ENCODE measurements at regions not wholly inside any gene's neighbourhood (a gene's known extent, or its start where the extent isn't known, plus 50 kb on each side); places are given as distances from the start of the nearest gene placed in this dataset.

DNA sequence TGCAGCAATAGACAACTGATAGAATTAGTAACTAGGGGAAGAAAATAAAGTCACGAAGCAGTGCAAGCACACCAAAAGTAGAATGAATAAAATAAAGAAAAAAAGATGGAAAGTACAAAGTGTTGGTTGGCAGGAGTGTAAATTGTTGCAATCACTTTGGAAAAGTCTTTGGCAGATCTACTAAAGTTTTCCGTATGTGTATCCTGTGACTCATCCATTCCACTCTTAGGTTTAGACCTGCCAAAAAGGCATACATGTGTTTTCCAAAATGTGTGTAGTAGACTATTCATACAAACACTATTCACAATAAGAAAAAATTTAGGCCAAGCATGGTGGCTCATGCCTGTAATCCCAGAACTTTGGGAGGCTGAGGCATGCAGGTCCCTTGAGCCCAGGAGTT, 282.1 kb upstream of the FSIP2 start (continued):
- TF ChIP-seq, protein P1, sequence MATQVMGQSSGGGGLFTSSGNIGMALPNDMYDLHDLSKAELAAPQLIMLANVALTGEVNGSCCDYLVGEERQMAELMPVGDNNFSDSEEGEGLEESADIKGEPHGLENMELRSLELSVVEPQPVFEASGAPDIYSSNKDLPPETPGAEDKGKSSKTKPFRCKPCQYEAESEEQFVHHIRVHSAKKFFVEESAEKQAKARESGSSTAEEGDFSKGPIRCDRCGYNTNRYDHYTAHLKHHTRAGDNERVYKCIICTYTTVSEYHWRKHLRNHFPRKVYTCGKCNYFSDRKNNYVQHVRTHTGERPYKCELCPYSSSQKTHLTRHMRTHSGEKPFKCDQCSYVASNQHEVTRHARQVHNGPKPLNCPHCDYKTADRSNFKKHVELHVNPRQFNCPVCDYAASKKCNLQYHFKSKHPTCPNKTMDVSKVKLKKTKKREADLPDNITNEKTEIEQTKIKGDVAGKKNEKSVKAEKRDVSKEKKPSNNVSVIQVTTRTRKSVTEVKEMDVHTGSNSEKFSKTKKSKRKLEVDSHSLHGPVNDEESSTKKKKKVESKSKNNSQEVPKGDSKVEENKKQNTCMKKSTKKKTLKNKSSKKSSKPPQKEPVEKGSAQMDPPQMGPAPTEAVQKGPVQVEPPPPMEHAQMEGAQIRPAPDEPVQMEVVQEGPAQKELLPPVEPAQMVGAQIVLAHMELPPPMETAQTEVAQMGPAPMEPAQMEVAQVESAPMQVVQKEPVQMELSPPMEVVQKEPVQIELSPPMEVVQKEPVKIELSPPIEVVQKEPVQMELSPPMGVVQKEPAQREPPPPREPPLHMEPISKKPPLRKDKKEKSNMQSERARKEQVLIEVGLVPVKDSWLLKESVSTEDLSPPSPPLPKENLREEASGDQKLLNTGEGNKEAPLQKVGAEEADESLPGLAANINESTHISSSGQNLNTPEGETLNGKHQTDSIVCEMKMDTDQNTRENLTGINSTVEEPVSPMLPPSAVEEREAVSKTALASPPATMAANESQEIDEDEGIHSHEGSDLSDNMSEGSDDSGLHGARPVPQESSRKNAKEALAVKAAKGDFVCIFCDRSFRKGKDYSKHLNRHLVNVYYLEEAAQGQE (IDR thresholded peaks at IDR 0.05; ENCODE audit: low read depth): no peak
- TF ChIP-seq FOSL1 (IDR thresholded peaks at IDR 0.05; ENCODE audit: low read depth): peak; percentile 61; the same call in 1 of the 2 replicates
- no peak for TF ChIP-seq SIN3A (IDR thresholded peaks at IDR 0.05; ENCODE audit: low read depth)
- TF ChIP-seq EGR1 (IDR thresholded peaks at IDR 0.05; ENCODE audit: low read depth): no peak

DNA sequence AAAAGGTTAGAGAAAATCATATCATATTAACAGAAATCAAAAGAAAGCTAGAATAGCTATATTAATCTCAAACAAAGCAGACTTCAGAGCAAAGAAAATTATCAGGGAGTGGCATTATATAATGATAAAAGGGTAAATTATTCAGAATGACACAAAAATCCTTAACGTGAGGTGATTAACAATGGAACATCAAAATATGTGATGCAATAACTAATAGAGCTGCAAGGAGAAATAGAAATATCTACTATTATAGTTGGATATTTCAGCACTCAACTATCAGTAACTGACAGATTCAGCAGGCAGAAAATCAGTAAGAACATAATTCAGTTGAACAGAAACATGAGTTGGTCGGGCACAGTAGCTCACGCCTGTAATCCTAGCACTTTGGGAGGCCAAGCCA, 275.1 kb upstream of the FSIP2 start:
- RAD21 ChIA-PET (ENCODE audit: low non-redundant PET in 1 of 2, low total read pairs in 2 of 2, uncharacterized antibody in 2 of 2, unreplicated experiment in 2 of 2): no interaction called here
- CTCF ChIA-PET: no interaction called here
- H3K27me3 ChIP-seq (ENCODE audit: insufficient read depth, low read length): no peaks in the 10 kb centered on the region
- ATAC-seq: no peak
- no peak overlapping the region for H2AFZ ChIP-seq (ENCODE audit: low read depth, low read length, poor library complexity, severe bottlenecking)
- POLR2A ChIA-PET: no interaction called here
- H3K4me2 ChIP-seq (ENCODE audit: low read length): no peak overlapping the region
- no peaks in the 10 kb centered on the region for H3K9me3 ChIP-seq (ENCODE audit: control insufficient read depth in 1 of 2, insufficient read depth in 1 of 2, low read depth in 1 of 2, low read length in 2 of 2)
- H3K9ac ChIP-seq (ENCODE audit: low read length): no peak overlapping the region
- intact Hi-C loops (cut with micrococcal nuclease): no loop called here
- TF ChIP-seq, protein P2, sequence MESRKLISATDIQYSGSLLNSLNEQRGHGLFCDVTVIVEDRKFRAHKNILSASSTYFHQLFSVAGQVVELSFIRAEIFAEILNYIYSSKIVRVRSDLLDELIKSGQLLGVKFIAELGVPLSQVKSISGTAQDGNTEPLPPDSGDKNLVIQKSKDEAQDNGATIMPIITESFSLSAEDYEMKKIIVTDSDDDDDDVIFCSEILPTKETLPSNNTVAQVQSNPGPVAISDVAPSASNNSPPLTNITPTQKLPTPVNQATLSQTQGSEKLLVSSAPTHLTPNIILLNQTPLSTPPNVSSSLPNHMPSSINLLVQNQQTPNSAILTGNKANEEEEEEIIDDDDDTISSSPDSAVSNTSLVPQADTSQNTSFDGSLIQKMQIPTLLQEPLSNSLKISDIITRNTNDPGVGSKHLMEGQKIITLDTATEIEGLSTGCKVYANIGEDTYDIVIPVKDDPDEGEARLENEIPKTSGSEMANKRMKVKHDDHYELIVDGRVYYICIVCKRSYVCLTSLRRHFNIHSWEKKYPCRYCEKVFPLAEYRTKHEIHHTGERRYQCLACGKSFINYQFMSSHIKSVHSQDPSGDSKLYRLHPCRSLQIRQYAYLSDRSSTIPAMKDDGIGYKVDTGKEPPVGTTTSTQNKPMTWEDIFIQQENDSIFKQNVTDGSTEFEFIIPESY (IDR thresholded peaks at IDR 0.05; ENCODE audit: extremely low read depth, insufficient replicate concordance, low read length): no peak
- TF ChIP-seq CEBPB (IDR thresholded peaks at IDR 0.05; ENCODE audit: low read depth) (no peak), EZH2phosphoT487 (IDR thresholded peaks at IDR 0.05; ENCODE audit: borderline replicate concordance) (no peak), JUND (IDR thresholded peaks at IDR 0.05) (no peak), RAD21 (IDR thresholded peaks at IDR 0.05; ENCODE audit: low read depth) (no peak), ZNF274 (IDR thresholded peaks at IDR 0.05; ENCODE audit: low read depth, low read length) (no peak), SRF (IDR thresholded peaks at IDR 0.05; ENCODE audit: low read depth) (no peak), ELF1 (IDR thresholded peaks at IDR 0.05; ENCODE audit: borderline replicate concordance, low read depth) (no peak), EZH2 (IDR thresholded peaks at IDR 0.05) (no peak), SIN3A (IDR thresholded peaks at IDR 0.05; ENCODE audit: low read depth) (no peak), SP1 (IDR thresholded peaks at IDR 0.05; ENCODE audit: low read depth) (no peak), EGR1 (IDR thresholded peaks at IDR 0.05; ENCODE audit: low read depth) (no peak), POLR2AphosphoS5 (IDR thresholded peaks at IDR 0.05; ENCODE audit: low read depth, low read length) (no peak)
- TF ChIP-seq, protein P3, sequence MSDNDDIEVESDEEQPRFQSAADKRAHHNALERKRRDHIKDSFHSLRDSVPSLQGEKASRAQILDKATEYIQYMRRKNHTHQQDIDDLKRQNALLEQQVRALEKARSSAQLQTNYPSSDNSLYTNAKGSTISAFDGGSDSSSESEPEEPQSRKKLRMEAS (IDR thresholded peaks at IDR 0.05): no peak
- TF ChIP-seq, protein P1 (IDR thresholded peaks at IDR 0.05; ENCODE audit: low read depth): no peak
- TF ChIP-seq, protein P4, sequence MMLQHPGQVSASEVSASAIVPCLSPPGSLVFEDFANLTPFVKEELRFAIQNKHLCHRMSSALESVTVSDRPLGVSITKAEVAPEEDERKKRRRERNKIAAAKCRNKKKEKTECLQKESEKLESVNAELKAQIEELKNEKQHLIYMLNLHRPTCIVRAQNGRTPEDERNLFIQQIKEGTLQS (IDR thresholded peaks at IDR 0.05): no peak
- no peak overlapping the region for H3K4me3 ChIP-seq (replicated peaks in 1 of 2; ENCODE audit: low read depth in 1 of 2, low read length in 2 of 2)
- no peaks in the 10 kb centered on the region for H4K20me1 ChIP-seq (ENCODE audit: insufficient read depth)
- H3K9me2 ChIP-seq (ENCODE audit: insufficient read depth): peaks cover 4% of the 10 kb centered on the region; the same call in 1 of the 2 replicates
- H3K36me3 ChIP-seq (ENCODE audit: control insufficient read depth in 1 of 2, insufficient read depth in 2 of 2, low read length in 2 of 2): no peaks in the 10 kb centered on the region; a peak in 1 of 4 replicates
- H3K27ac ChIP-seq (ENCODE audit: low read depth, low read length): no peak overlapping the region
- H3K4me1 ChIP-seq (ENCODE audit: control insufficient read depth in 1 of 2, insufficient read depth in 2 of 2, low read length in 2 of 2): no peaks in the 10 kb centered on the region
- no peak for DNase-seq (ENCODE audit: low read depth, low spot score)
- no peaks in the 10 kb centered on the region for H3K79me2 ChIP-seq (ENCODE audit: insufficient read depth, low read length)
- no TSS peak for BruUV-seq (replicated peaks)

Measured in HCT116 (cell line).